Fibroblast of peridontal ligament (primary cell): ENCODE measurements at regions not wholly inside any gene's neighbourhood (a gene's known extent, or its start where the extent isn't known, plus 50 kb on each side); places are given as distances from the start of the nearest gene placed in this dataset.
A peak's percentile ranks its signal among the peaks of the same experiment; 100 is the strongest.

Experiments used
- DNase-seq: peaks from one replicate; pipeline ENCODE4 v3.0.0-alpha.2; 2010; ENCODE audit errors: extremely low read depth

GRCh38 chr5:60338846-60339245 lies 361.1 kb downstream of the DEPDC1B start:
- DNase-seq, result no peak

- no peak for DNase-seq
These were observed 363.5 kb downstream of the DEPDC1B start for GRCh38 chr5:60336491-60336890.

- DNase-seq, result no peak
These were observed 364.1 kb downstream of the DEPDC1B start for GRCh38 chr5:60335913-60336312.

GRCh38 chr5:60334281-60334713 lies 365.7 kb downstream of the DEPDC1B start:
- DNase-seq, result peak; percentile 82

- DNase-seq, result no peak
These were observed 366.9 kb downstream of the DEPDC1B start for GRCh38 chr5:60333005-60333571.

- peak; percentile 58 for DNase-seq
These were observed 367.5 kb downstream of the DEPDC1B start for GRCh38 chr5:60332244-60333004.

- no peak for DNase-seq
These were observed 369.7 kb downstream of the DEPDC1B start for GRCh38 chr5:60330236-60330635.

GRCh38 chr5:60325870-60326269 lies 374.1 kb downstream of the DEPDC1B start:
- no peak for DNase-seq

GRCh38 chr5:60323596-60323995 lies 376.4 kb downstream of the DEPDC1B start:
- DNase-seq, result no peak

- no peak for DNase-seq
These were observed 387.9 kb downstream of the DEPDC1B start for GRCh38 chr5:60312098-60312497.

- DNase-seq, result no peak
These were observed 400.0 kb downstream of the DEPDC1B start for GRCh38 chr5:60299944-60300343.

- no peak for DNase-seq
These were observed 402.3 kb downstream of the DEPDC1B start for GRCh38 chr5:60297658-60298057.

- peak; percentile 48 for DNase-seq
These were observed 401.9 kb upstream of the PDE4D start for GRCh38 chr5:60295423-60295822.

GRCh38 chr5:60293518-60293917 lies 400.0 kb upstream of the PDE4D start:
- DNase-seq, result no peak

GRCh38 chr5:60287174-60287771 lies 393.7 kb upstream of the PDE4D start:
- peak; percentile 65 for DNase-seq

- no peak for DNase-seq
These were observed 392.4 kb upstream of the PDE4D start for GRCh38 chr5:60285910-60286309.

GRCh38 chr5:60280943-60281342 lies 387.4 kb upstream of the PDE4D start:
- no peak for DNase-seq

- no peak for DNase-seq
These were observed 384.4 kb upstream of the PDE4D start for GRCh38 chr5:60277941-60278340.

- no peak for DNase-seq
These were observed 381.2 kb upstream of the PDE4D start for GRCh38 chr5:60274747-60275146.

GRCh38 chr5:60271517-60271916 lies 378.0 kb upstream of the PDE4D start:
- no peak for DNase-seq

- DNase-seq, result no peak
These were observed 374.4 kb upstream of the PDE4D start for GRCh38 chr5:60267907-60268306.

GRCh38 chr5:60263346-60263745 lies 369.8 kb upstream of the PDE4D start:
- no peak for DNase-seq
